ENCODE measurements at regions not wholly inside any gene's neighbourhood (a gene's known extent, or its start where the extent isn't known, plus 50 kb on each side); places are given as distances from the start of the nearest gene placed in this dataset.

DNA sequence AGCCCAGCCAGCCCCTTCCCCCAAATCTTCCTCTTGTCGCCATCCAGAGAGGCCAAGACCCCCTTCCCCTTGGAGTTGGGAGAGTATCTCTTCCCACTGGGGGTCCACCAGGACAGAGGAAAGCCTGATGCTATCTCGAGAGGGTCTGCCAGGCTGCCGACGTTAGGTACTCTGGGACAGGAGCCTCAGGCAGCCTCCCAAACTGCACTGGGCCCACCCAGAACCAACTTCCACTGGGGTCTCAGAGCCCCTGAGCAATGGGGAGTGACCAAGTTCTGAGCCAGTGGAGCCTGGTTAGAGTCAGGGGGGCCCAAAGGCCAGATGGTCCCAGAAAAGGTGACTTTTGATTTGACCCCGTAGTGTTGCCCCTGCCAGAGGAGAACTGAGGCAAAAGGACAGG lies 189.1 kb downstream of the INHBB start (continued):
- TF ChIP-seq, protein P1, sequence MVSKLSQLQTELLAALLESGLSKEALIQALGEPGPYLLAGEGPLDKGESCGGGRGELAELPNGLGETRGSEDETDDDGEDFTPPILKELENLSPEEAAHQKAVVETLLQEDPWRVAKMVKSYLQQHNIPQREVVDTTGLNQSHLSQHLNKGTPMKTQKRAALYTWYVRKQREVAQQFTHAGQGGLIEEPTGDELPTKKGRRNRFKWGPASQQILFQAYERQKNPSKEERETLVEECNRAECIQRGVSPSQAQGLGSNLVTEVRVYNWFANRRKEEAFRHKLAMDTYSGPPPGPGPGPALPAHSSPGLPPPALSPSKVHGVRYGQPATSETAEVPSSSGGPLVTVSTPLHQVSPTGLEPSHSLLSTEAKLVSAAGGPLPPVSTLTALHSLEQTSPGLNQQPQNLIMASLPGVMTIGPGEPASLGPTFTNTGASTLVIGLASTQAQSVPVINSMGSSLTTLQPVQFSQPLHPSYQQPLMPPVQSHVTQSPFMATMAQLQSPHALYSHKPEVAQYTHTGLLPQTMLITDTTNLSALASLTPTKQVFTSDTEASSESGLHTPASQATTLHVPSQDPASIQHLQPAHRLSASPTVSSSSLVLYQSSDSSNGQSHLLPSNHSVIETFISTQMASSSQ (IDR thresholded peaks at IDR 0.05; ENCODE audit: low read depth) = no peak
- TF ChIP-seq, protein P1 (CRISPR knock-in tag; IDR thresholded peaks at IDR 0.05; ENCODE audit: borderline replicate concordance) = no peak
- no peak for TF ChIP-seq ZSCAN9 (CRISPR knock-in tag; IDR thresholded peaks at IDR 0.05; ENCODE audit: borderline replicate concordance)
- TF ChIP-seq ZNF564 (CRISPR knock-in tag; IDR thresholded peaks at IDR 0.05) = no peak
- no peak for TF ChIP-seq JARID2 (CRISPR knock-in tag; IDR thresholded peaks at IDR 0.05; ENCODE audit: insufficient replicate concordance)
- TF ChIP-seq, protein P2, sequence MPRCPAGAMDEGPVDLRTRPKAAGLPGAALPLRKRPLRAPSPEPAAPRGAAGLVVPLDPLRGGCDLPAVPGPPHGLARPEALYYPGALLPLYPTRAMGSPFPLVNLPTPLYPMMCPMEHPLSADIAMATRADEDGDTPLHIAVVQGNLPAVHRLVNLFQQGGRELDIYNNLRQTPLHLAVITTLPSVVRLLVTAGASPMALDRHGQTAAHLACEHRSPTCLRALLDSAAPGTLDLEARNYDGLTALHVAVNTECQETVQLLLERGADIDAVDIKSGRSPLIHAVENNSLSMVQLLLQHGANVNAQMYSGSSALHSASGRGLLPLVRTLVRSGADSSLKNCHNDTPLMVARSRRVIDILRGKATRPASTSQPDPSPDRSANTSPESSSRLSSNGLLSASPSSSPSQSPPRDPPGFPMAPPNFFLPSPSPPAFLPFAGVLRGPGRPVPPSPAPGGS (CRISPR knock-in tag; IDR thresholded peaks at IDR 0.05) = no peak
- TF ChIP-seq, protein P3, sequence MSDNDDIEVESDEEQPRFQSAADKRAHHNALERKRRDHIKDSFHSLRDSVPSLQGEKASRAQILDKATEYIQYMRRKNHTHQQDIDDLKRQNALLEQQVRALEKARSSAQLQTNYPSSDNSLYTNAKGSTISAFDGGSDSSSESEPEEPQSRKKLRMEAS (IDR thresholded peaks at IDR 0.05) = no peak
- TF ChIP-seq CENPT (CRISPR knock-in tag; IDR thresholded peaks at IDR 0.05; ENCODE audit: low read depth) = no peak

DNA sequence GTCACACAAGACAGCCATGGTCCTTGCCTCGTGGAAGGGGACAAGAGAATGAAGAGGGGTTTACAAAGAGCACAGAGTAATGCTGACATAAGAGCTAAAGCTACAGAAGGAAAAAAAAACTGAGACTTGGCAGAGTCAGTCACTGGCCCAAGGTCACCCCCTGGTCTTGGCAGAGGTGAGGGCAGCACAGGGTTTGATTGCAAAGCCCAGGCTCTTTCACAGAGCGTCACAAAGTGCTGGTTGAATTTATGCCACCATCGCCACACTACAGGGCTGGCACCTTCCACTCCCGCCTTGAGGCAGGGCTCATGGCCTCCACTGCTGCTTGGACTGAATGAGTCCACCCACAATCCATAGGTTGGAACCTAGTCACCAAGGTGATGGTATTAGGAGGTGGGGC lies 190.2 kb downstream of the INHBB start:
- no peak overlapping the region for H3K9ac ChIP-seq (ENCODE audit: insufficient read depth, low read depth, low read length)
- BruUV-seq (replicated peaks) = no TSS peak
- intact Hi-C loops (cut with micrococcal nuclease; ENCODE audit: unreplicated experiment) (no loop called here), in situ Hi-C loops (cut with HindIII; ENCODE audit: extremely low pct_ligation_motif_present, low pct_unique_long_range_greater_than_20kb) (no loop called here)
- H3K27me3 ChIP-seq (ENCODE audit: control insufficient read depth in 1 of 2, insufficient read depth in 2 of 2, low read length in 2 of 2) = peaks cover 6 to 30% of the 10 kb centered on the region in 2 experiments; a peak in 3 of 5 replicates
- H3K9me3 ChIP-seq (ENCODE audit: low read length) = no peaks in the 10 kb centered on the region
- H3K4me2 ChIP-seq (ENCODE audit: low read depth, low read length) = no peak overlapping the region
- FAIRE-seq = no peak
- peaks cover 62% of the 10 kb centered on the region for H3K4me1 ChIP-seq (ENCODE audit: insufficient read depth, low read length)
- no peak overlapping the region for H2AFZ ChIP-seq (ENCODE audit: low read length)
- H3K4me3 ChIP-seq (replicated peaks in 1 of 3; ENCODE audit: insufficient read depth in 1 of 3, low read depth in 2 of 3, low read length in 3 of 3) = no peak overlapping the region
- H3K79me2 ChIP-seq (ENCODE audit: insufficient read depth, low read length) = no peaks in the 10 kb centered on the region
- H3K36me3 ChIP-seq (replicated peaks in 1 of 2; ENCODE audit: control insufficient read depth in 1 of 2, insufficient read depth in 2 of 2, low read length in 2 of 2) = no peaks in the 10 kb centered on the region
- no peak overlapping the region for H3K27ac ChIP-seq (ENCODE audit: extremely low read length, insufficient read depth, low read length)
- DNase-seq (ENCODE audit: low spot score) = no peak
- POLR2A ChIA-PET = no interaction called here
- CTCF ChIA-PET (ENCODE audit: low intra/inter-chr PET ratio, low total read pairs) = no interaction called here
- 43% methylated on average over 4 of the region's 4 CpGs for WGBS (ENCODE audit: low lambda C conversion rate)
- no peaks in the 10 kb centered on the region for H4K20me1 ChIP-seq (ENCODE audit: insufficient read depth, low read length)
- no peak for ATAC-seq
- TF ChIP-seq, protein P4, sequence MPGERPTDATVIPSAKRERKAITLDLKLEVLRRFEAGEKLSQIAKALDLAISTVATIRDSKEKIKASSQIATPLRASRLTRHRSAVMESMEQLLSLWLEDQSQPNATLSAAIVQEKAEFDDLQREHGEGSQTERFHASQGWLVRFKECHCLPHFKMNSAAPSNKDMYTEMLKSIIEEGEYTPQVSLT (CRISPR knock-in tag; IDR thresholded peaks at IDR 0.05; ENCODE audit: borderline replicate concordance, low read depth) = no peak
- TF ChIP-seq ZNF33B (CRISPR knock-in tag; IDR thresholded peaks at IDR 0.05) (no peak), ZNF749 (CRISPR knock-in tag; IDR thresholded peaks at IDR 0.05; ENCODE audit: borderline replicate concordance) (no peak), ZNF549 (CRISPR knock-in tag; IDR thresholded peaks at IDR 0.05) (no peak), PLRG1 (conservative IDR thresholded peaks at IDR 0.05) (no peak), SCMH1 (CRISPR knock-in tag; IDR thresholded peaks at IDR 0.05; ENCODE audit: borderline replicate concordance) (no peak), ATF7 (IDR thresholded peaks at IDR 0.05) (no peak), ATF7 (CRISPR knock-in tag; IDR thresholded peaks at IDR 0.05) (no peak), ZNF766 (CRISPR knock-in tag; IDR thresholded peaks at IDR 0.05; ENCODE audit: borderline replicate concordance) (no peak), ZZZ3 (CRISPR knock-in tag; IDR thresholded peaks at IDR 0.05; ENCODE audit: borderline replicate concordance) (no peak), ZNF883 (CRISPR knock-in tag; IDR thresholded peaks at IDR 0.05; ENCODE audit: not compliant biosample characterization) (no peak)
- TF ChIP-seq, protein P5, sequence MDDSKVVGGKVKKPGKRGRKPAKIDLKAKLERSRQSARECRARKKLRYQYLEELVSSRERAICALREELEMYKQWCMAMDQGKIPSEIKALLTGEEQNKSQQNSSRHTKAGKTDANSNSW (CRISPR knock-in tag; IDR thresholded peaks at IDR 0.05; ENCODE audit: borderline replicate concordance) = no peak
